Osteoblast (primary cell): ENCODE measurements at regions not wholly inside any gene's neighbourhood (a gene's known extent, or its start where the extent isn't known, plus 50 kb on each side); places are given as distances from the start of the nearest gene placed in this dataset.

Source experiments
- DNase-seq: peaks from one replicate; pipeline ENCODE4 v3.0.0; 2011; ENCODE audit warnings: low spot score, mixed read lengths; ENCODE audit not compliant: insufficient read length; ENCODE audit errors: missing footprints
- H2AFZ ChIP-seq: 2 replicates; pipeline ENCODE4 v1.6.0; 2011; ENCODE audit warnings: mild to moderate bottlenecking, low read length
- H3K27ac ChIP-seq: 2 replicates; pipeline ENCODE4 v1.5.1; 2011; ENCODE audit warnings: mild to moderate bottlenecking, low read depth, low read length, moderate library complexity
- H3K27me3 ChIP-seq: 2 replicates; pipeline ENCODE4 v1.6.0; 2012; ENCODE audit warnings: mild to moderate bottlenecking, control low read depth, inconsistent platforms, low read length, moderate library complexity; ENCODE audit not compliant: insufficient read depth
- H3K36me3 ChIP-seq: 2 replicates; pipeline ENCODE4 v1.5.1; 2011; ENCODE audit warnings: mild to moderate bottlenecking, low read length, control low read depth, moderate library complexity; ENCODE audit not compliant: insufficient read depth
- H3K4me1 ChIP-seq: 2 replicates; pipeline ENCODE4 v1.5.1; 2011; ENCODE audit warnings: mild to moderate bottlenecking, low read length, control low read depth, moderate library complexity; ENCODE audit not compliant: insufficient read depth
- H3K4me2 ChIP-seq: 2 replicates; pipeline ENCODE4 v1.6.0; 2011; ENCODE audit warnings: mild to moderate bottlenecking, low read length; ENCODE audit not compliant: insufficient read depth
- H3K4me3 ChIP-seq: fragments of 200-600 bp; sonication (generic); 3 replicates; pipeline ENCODE4 v1.5.1; 2012; ENCODE audit warnings: mild to moderate bottlenecking, low read length, inconsistent platforms; ENCODE audit not compliant: insufficient read depth
- H3K79me2 ChIP-seq: 2 replicates; pipeline ENCODE4 v1.6.0; 2012; ENCODE audit warnings: mild to moderate bottlenecking, low read length, control low read depth, inconsistent platforms; ENCODE audit not compliant: insufficient read depth
- H3K9me3 ChIP-seq: 2 replicates; pipeline ENCODE4 v1.5.1; 2011; ENCODE audit warnings: low read depth, low read length, control low read depth
- H4K20me1 ChIP-seq: 2 replicates; pipeline ENCODE4 v1.6.0; 2012; ENCODE audit warnings: mild to moderate bottlenecking, low read length, control low read depth; ENCODE audit not compliant: insufficient read depth
- TF ChIP-seq, protein P1 (sequence below): IDR thresholded peaks from 2 replicates; pipeline ENCODE4 v1.5.1; 2011; ENCODE audit warnings: mild to moderate bottlenecking, low read depth, low read length, moderate library complexity; ENCODE audit errors: extremely low read depth

DNA sequence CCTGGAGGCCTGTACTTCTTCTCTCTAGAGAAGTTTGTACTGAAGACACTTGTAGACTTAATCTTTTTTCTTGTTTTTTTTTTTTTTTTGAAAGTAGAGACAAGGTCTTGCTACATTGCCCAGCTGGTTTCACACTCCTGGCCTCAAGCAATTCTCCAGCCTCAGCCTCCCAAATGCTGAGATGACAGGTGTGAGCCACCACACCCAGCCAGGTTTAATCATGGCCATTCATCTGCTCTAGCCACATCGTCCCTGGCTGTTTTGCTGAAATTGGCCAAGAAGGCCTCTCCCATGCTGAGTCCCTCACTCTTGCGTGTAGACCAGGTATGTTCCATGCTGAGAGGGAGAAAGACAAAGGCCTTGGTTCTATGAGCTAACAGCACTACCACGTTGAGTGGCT lies 176.2 kb downstream of the JCAD start:
- Histone ChIP-seq H2AFZ (no peak overlapping the region), H3K4me3 (no peak overlapping the region), H3K27me3 (peaks cover 80% of the 10 kb centered on the region), H3K36me3 (no peaks in the 10 kb centered on the region), H3K4me2 (no peak overlapping the region), H3K79me2 (no peaks in the 10 kb centered on the region), H3K27ac (no peak overlapping the region), H3K9me3 (no peaks in the 10 kb centered on the region), H3K4me1 (peaks cover 2% of the 10 kb centered on the region), H4K20me1 (no peaks in the 10 kb centered on the region)
- no peak for DNase-seq
- TF ChIP-seq, protein P1, sequence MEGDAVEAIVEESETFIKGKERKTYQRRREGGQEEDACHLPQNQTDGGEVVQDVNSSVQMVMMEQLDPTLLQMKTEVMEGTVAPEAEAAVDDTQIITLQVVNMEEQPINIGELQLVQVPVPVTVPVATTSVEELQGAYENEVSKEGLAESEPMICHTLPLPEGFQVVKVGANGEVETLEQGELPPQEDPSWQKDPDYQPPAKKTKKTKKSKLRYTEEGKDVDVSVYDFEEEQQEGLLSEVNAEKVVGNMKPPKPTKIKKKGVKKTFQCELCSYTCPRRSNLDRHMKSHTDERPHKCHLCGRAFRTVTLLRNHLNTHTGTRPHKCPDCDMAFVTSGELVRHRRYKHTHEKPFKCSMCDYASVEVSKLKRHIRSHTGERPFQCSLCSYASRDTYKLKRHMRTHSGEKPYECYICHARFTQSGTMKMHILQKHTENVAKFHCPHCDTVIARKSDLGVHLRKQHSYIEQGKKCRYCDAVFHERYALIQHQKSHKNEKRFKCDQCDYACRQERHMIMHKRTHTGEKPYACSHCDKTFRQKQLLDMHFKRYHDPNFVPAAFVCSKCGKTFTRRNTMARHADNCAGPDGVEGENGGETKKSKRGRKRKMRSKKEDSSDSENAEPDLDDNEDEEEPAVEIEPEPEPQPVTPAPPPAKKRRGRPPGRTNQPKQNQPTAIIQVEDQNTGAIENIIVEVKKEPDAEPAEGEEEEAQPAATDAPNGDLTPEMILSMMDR = no peak

DNA sequence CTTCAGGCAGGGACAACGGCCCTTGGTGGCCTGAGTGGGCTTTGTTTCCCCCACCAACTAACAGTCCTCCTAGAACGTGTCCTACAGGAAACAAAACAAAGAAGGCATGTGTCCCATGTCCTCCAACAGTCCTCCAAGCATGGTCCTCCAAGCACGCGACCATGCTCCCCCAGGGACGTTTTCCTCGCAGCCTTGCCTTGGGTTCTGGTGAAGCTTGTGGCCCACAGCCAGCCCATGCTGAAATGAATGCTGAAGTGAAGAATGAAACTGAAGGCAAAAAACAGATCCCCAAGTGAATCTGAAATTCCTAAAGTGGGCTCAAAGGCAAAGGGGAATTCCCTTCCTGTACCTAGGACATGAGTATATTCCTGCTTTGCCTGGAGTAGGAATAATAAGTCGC lies 176.6 kb downstream of the JCAD start:
- no peak overlapping the region for H2AFZ ChIP-seq
- no peak overlapping the region for H3K27ac ChIP-seq
- peaks cover 6% of the 10 kb centered on the region for H3K4me1 ChIP-seq
- H3K36me3 ChIP-seq = no peaks in the 10 kb centered on the region
- no peak overlapping the region for H3K4me3 ChIP-seq
- DNase-seq = no peak
- TF ChIP-seq, protein P1 = no peak
- peaks cover 76% of the 10 kb centered on the region for H3K27me3 ChIP-seq
- no peaks in the 10 kb centered on the region for H3K79me2 ChIP-seq
- H3K9me3 ChIP-seq = no peaks in the 10 kb centered on the region
- no peaks in the 10 kb centered on the region for H4K20me1 ChIP-seq
- no peak overlapping the region for H3K4me2 ChIP-seq

DNA sequence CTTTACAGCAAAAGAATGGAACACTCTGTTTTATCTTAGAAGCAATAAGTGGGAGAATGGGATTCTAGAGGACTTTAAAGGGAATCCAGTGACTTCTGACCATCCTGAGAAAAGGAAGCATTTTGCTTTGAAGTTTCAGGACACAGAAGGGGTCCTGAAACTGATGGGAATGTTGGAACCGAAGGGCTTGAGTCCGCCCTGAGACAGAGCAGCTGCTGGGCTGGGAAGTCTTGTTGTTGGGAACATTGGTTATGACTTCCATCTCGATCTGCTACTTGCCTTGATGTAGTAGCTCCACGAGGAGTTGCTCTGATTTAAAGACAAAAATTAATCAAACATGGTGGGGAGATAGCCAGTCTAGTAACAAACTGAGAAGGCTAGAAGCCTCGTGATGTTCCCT lies 177.6 kb downstream of the JCAD start:
- Histone ChIP-seq H3K27me3 (peaks cover 70% of the 10 kb centered on the region), H3K4me1 (peaks cover 6% of the 10 kb centered on the region), H4K20me1 (no peaks in the 10 kb centered on the region), H3K36me3 (no peaks in the 10 kb centered on the region), H3K79me2 (no peaks in the 10 kb centered on the region), H3K9me3 (no peaks in the 10 kb centered on the region), H2AFZ (no peak overlapping the region), H3K4me3 (no peak overlapping the region), H3K4me2 (no peak overlapping the region), H3K27ac (no peak overlapping the region)
- TF ChIP-seq, protein P1 = no peak
- DNase-seq = peak; percentile 15

DNA sequence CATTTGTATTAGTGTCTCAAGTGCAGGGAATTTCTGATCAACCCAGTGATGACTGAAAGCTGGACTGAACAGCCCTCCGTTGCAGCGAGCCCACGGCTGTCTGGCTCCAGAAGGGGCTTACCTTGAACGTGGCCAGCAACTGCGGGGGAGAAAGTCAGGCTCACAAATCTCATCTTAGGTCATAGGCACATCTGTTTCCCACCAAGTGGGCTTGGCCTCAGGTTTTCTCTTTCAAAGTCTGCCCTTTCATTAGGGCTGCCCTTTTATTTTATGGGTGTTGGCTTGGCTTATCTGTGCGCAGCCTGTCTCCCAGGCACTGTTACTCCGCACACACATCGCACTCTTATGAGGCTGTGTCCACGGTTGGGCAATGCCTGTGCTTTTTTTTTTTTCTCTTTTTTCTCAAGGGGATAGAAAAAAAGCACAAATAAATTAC lies 178.0 kb downstream of the JCAD start:
- H3K9me3 ChIP-seq = no peaks in the 10 kb centered on the region
- H3K27me3 ChIP-seq = peaks cover 70% of the 10 kb centered on the region
- H3K4me1 ChIP-seq = peaks cover 6% of the 10 kb centered on the region
- H4K20me1 ChIP-seq = no peaks in the 10 kb centered on the region
- H3K36me3 ChIP-seq = no peaks in the 10 kb centered on the region
- no peak overlapping the region for H3K4me3 ChIP-seq
- DNase-seq = no peak
- no peaks in the 10 kb centered on the region for H3K79me2 ChIP-seq
- no peak overlapping the region for H2AFZ ChIP-seq
- no peak overlapping the region for H3K27ac ChIP-seq
- TF ChIP-seq, protein P1 = no peak
- no peak overlapping the region for H3K4me2 ChIP-seq
